Left ventricle myocardium superior (tissue), 1 donor: ENCODE measurements at regions not wholly inside any gene's neighbourhood (a gene's known extent, or its start where the extent isn't known, plus 50 kb on each side); places are given as distances from the start of the nearest gene placed in this dataset.

ENCODE experiments used
- ATAC-seq: fragments of 200-7000 bp; cut with Tn5 transposase; one replicate; pipeline ENCODE4 v1.9.1; 2020; ENCODE audit warnings: mild to moderate bottlenecking, moderate library complexity
- DNase-seq: peaks from one replicate; pipeline ENCODE4 v3.0.0-alpha.2; 2020
- intact Hi-C: fragments of 100-400 bp; cut with micrococcal nuclease; formaldehyde crosslinking; loops from one replicate; pipeline ENCODE4 v1.11.0; 2022
- donor health status: DM: no; HTN: yes; CAD: no; lungs with severe emphysema.

DNA sequence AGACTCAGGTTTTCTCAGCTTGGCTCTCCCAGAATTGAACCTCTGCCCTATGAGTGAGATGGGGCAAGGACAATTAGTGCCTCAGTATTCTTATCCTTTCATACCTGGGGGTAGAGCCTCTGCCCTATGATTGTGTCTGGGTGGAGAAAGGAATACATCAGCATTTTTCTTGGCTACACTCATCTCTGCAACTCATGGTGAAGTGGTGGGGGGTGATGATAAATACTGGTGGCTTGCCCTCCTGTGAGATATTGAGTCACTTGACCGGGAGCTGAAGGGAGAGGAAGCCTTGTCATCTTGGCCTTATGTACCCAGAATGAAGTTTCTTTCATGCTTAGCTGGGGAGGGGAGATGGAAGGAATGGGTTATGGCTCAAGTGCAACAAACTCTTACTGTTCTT is 71.3 kb upstream of the ENOX2 start:
- no peak for ATAC-seq
- intact Hi-C loops: no loop called here

DNA sequence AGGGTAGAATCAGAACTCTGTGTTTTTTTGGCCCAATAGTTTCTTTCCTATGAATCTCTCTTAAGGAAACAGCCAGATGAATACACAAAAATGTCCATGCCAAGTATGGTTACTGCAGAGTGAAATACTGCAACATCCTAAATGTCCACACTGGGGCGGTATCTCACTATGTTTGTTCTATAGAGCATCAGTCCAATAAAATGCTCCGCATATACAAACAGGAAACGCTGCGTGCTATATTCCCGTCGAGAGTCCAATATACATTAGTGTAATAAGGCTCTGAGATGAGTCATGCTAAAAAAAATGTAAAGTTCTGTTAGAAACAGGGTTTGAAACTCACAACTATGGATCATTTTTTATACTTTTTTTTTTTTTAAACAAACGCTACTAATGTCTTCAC is 72.9 kb upstream of the ENOX2 start:
- no peak for DNase-seq
- intact Hi-C loops: no loop called here
- no peak for ATAC-seq

More for the DNA sequence above, 71.3 kb upstream of the ENOX2 start:
- no peak for DNase-seq

DNA sequence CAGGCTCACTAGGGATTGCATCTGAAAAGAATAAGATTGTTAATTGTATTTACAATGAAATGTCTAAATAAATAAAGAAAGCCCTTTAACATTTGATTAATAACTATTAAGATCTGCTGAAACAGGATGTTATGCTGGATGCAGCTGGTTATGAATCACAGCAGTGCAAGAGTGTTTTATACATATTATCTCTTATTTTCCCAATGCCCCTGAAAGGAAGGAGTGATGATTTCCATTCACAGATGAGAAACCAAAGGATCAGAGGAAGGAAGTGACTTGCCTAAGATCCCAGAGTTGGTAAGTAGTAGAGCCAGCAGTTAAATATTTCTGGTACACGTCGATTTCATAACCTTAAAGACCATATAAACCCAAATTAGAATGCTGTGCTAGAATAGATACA is 76.3 kb upstream of the ARHGAP36 start:
- DNase-seq (no peak), ATAC-seq (no peak)
- intact Hi-C loops: no loop called here

DNA sequence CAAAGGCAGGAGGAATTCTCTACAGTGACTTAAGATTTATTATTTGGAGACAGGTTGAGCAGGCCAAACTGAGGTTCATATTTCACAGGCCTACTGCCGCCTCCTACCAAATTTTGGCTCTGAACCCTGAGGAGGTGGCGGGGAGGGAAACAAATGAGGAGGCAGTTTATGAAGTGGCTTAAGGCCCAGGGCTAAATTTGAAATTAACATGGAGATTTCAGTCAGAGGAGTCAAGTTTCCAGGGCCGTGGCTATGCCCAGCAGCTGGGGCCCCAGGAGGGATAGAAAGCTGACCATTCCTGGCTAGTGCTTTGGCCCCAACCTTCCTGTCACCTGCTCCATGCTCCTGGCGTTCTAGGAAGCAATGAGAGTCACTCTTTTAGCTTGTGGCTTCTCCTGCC is 73.4 kb upstream of the ARHGAP36 start:
- DNase-seq (no peak), ATAC-seq (no peak)
- intact Hi-C loops: no loop called here

DNA sequence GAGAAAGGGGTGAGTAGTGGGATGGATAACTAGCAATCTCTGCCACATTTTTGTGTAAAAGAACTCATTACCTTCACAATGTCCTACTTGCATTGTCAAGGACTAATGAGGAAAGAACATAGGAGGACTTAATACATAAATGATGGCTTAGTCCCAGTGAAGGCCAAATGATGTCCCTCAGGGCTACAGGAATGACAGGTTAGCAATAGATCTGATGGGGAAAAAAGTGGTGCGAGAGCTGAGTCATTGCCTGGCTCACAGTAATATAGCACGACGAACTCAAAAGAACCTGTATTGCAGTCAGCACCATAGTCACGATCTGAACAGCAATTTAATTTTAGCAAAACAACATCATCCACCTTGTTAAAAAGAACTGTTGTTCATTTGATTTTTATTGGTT is 70.9 kb upstream of the ARHGAP36 start:
- DNase-seq (no peak), ATAC-seq (no peak)
- intact Hi-C loops: no loop called here

DNA sequence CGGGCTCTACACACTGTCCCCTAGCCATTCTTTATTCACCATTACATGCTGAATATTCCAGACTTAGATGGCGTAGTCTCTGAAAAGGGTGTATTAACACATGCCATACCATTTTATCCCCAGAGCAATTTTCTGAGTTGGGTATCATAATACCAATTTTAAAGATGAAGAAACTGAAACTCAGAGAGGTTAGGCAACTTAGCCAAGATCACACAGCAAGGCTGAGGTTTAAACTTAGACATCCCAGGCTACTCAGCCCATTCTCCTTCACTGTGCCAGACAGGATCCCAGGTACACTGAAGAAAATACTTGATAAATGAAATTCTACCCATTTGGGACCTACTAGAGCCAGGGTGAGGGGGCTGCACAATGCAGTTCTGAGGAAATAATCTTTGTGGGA is 67.4 kb upstream of the ARHGAP36 start:
- DNase-seq (no peak), ATAC-seq (no peak)
- intact Hi-C loops: no loop called here

DNA sequence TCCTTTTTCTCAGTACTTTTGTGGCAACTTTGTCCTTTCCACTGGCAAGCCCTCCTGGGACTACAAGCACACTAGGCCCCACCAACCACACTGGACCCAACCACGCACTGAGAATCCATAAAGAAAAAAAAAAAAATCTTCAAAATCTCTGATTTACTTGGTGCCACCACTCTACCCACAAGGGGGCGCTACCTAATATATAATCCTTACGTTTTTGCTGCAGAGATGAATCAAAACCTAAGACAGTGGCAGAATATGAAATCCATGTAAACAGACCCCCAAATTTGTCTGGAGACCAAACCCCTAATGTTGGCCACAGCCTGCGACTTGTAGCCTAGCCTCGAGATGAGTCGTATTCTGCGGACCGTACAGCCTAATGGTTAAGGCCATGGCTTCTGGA is 63.5 kb upstream of the ARHGAP36 start:
- ATAC-seq (no peak), DNase-seq (no peak)
- intact Hi-C loops: no loop called here

DNA sequence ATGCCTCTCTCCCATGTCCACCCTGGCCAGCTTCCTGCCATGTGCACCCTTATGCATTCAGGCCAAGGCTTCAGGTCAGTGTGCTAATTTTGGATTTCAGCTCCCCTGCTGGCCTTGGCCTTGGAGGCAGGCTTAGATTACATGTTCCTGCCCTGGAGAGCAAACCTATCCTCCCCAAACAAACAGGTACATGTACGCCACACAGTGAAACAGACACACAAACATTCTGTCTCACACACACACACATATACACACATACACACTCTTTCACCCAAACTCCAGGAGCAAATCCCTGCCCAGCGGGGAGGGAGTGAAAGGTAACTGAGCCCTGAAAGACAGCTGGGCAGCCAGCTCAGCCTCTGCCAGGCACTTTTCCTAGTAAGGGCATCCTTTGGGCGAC is 62.7 kb upstream of the ARHGAP36 start:
- ATAC-seq: peak; percentile 76
- intact Hi-C loops: no loop called here

DNA sequence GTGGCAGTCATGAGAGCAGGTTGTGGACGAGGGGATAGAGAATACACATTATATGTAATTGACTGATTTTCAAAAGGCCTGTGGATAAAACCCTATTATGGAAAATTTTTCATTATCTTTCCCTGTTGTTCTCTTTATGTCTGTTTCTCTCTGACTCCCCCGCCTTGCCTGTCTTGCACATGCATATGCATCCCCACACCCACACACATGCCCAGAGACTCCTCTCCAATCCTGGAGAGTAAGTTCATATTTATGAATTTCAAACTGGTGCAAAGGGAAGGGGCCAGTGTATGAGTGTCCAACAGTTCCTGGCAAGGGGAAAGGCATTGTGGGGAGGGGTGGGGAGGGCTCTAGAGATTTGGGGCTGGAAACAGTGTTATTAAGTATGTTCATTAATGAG is 60.8 kb upstream of the ARHGAP36 start:
- intact Hi-C loops: no loop called here
- no peak for DNase-seq
- no peak for ATAC-seq

More for the DNA sequence above, 62.7 kb upstream of the ARHGAP36 start:
- no peak for DNase-seq

DNA sequence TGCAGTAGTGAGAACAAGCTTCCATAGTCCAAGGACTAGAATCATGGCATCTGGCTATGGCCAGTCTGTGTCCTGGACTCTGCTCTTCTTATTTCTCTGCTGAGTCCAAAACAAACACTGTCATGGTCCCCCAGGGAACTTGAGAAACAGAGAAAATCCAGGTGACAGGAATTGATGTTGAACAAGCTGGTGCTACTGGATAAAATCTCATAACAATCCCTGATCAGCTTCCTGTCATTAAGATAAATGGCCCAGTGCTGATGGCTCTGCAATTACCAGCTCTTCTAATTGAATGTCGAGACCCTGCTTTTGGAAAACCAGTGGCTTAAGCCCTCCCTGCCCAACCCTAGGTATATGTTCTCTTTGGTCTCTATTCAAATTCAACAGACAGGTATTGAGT is 58.8 kb upstream of the ARHGAP36 start:
- DNase-seq (no peak), ATAC-seq (no peak)
- intact Hi-C loops: no loop called here
